Peyer's patch (tissue), 4 donors: ENCODE measurements at regions not wholly inside any gene's neighbourhood (a gene's known extent, or its start where the extent isn't known, plus 50 kb on each side); places are given as distances from the start of the nearest gene placed in this dataset.

Source experiments
- CTCF ChIP-seq, 6 experiments: fragments of 450-650 bp in 4 of 6; fragments of 200-600 bp in 2 of 6; sonication (generic) in 1 of 6; IDR thresholded peaks; one replicate each; pipeline ENCODE4 v1.5.1; 2017 to 2019; ENCODE audit warnings: antibody characterized with exemption in 6 of 6, mild to moderate bottlenecking in 3 of 6, moderate library complexity in 1 of 6
- POLR2A ChIP-seq, 2 donors: fragments of 450-650 bp; IDR thresholded peaks; one replicate each; pipeline ENCODE4 v1.5.1; 2017; ENCODE audit warnings: antibody characterized with exemption in 2 of 2, mild to moderate bottlenecking in 2 of 2, moderate library complexity in 2 of 2

GRCh38 chr4:163748449-163748848 is 254.0 kb downstream of the TMA16 start:
- TF ChIP-seq CTCF (IDR thresholded peaks at IDR 0.05) (no peak), POLR2A (IDR thresholded peaks at IDR 0.05) (no peak)
